ENCODE measurements at regions not wholly inside any gene's neighbourhood (a gene's known extent, or its start where the extent isn't known, plus 50 kb on each side); places are given as distances from the start of the nearest gene placed in this dataset.
"Not testable (repeated sequence)": the region's sequence is repeated elsewhere in the genome, so short reads cannot be mapped to it uniquely, and the experiment has no call there.

GRCh38 chr5:24222876-24223275 is 421.9 kb downstream of the CDH10 start:
- H3K27me3 Mint-ChIP-seq (ENCODE audit: unreplicated experiment), result no peaks in the 10 kb centered on the region
- H3K36me3 Mint-ChIP-seq (ENCODE audit: insufficient read depth, unreplicated experiment), result no peaks in the 10 kb centered on the region
- no peak for DNase-seq
- TF ChIP-seq CTCF (IDR thresholded peaks at IDR 0.05; ENCODE audit: unreplicated experiment), result no peak
- no peaks in the 10 kb centered on the region for H3K4me1 Mint-ChIP-seq (ENCODE audit: low read depth, unreplicated experiment)
- BruUV-seq (replicated peaks), result no TSS peak
- intact Hi-C loops (cut with micrococcal nuclease; ENCODE audit: unreplicated experiment), result no loop called here
- H3K27ac Mint-ChIP-seq (ENCODE audit: unreplicated experiment), result no peak overlapping the region
- no peak overlapping the region for H3K4me3 Mint-ChIP-seq (ENCODE audit: low read depth, unreplicated experiment)
- CTCF ChIA-PET, result no interaction called here
- peaks cover 14% of the 10 kb centered on the region for H3K9me3 Mint-ChIP-seq (ENCODE audit: low read depth, unreplicated experiment)

- Mint-ChIP-seq H3K27ac (ENCODE audit: unreplicated experiment) (no peak overlapping the region), H3K9me3 (ENCODE audit: low read depth, unreplicated experiment) (peaks cover 15% of the 10 kb centered on the region), H3K4me3 (ENCODE audit: low read depth, unreplicated experiment) (no peak overlapping the region), H3K27me3 (ENCODE audit: unreplicated experiment) (no peaks in the 10 kb centered on the region), H3K36me3 (ENCODE audit: insufficient read depth, unreplicated experiment) (no peaks in the 10 kb centered on the region), H3K4me1 (ENCODE audit: low read depth, unreplicated experiment) (no peaks in the 10 kb centered on the region)
- intact Hi-C loops (cut with micrococcal nuclease; ENCODE audit: unreplicated experiment), result no loop called here
- no TSS peak for BruUV-seq (replicated peaks)
- no peak for TF ChIP-seq CTCF (IDR thresholded peaks at IDR 0.05; ENCODE audit: unreplicated experiment)
- CTCF ChIA-PET, result no interaction called here
- no peak for DNase-seq
Measured at GRCh38 chr5:24225051-24225450, 419.7 kb downstream of the CDH10 start.

- DNase-seq, result no peak
- H3K36me3 Mint-ChIP-seq (ENCODE audit: insufficient read depth, unreplicated experiment), result no peaks in the 10 kb centered on the region
- CTCF ChIA-PET, result no interaction called here
- H3K4me3 Mint-ChIP-seq (ENCODE audit: low read depth, unreplicated experiment), result no peak overlapping the region
- BruUV-seq (replicated peaks), result no TSS peak
- TF ChIP-seq CTCF (IDR thresholded peaks at IDR 0.05; ENCODE audit: unreplicated experiment), result no peak
- H3K9me3 Mint-ChIP-seq (ENCODE audit: low read depth, unreplicated experiment), result peaks cover 15% of the 10 kb centered on the region
- no peaks in the 10 kb centered on the region for H3K4me1 Mint-ChIP-seq (ENCODE audit: low read depth, unreplicated experiment)
- intact Hi-C loops (cut with micrococcal nuclease; ENCODE audit: unreplicated experiment), result no loop called here
- no peak overlapping the region for H3K27ac Mint-ChIP-seq (ENCODE audit: unreplicated experiment)
- no peaks in the 10 kb centered on the region for H3K27me3 Mint-ChIP-seq (ENCODE audit: unreplicated experiment)
Measured at GRCh38 chr5:24226479-24226878, 418.3 kb downstream of the CDH10 start.

GRCh38 chr5:24227881-24228280 is 416.9 kb downstream of the CDH10 start:
- H3K27ac Mint-ChIP-seq (ENCODE audit: unreplicated experiment); H3K4me3 Mint-ChIP-seq (ENCODE audit: low read depth, unreplicated experiment); H3K27me3 Mint-ChIP-seq (ENCODE audit: unreplicated experiment); DNase-seq; H3K36me3 Mint-ChIP-seq (ENCODE audit: insufficient read depth, unreplicated experiment); BruUV-seq (replicated peaks); H3K4me1 Mint-ChIP-seq (ENCODE audit: low read depth, unreplicated experiment); CTCF ChIA-PET; intact Hi-C loops (cut with micrococcal nuclease; ENCODE audit: unreplicated experiment): not testable (repeated sequence)
- H3K9me3 Mint-ChIP-seq (ENCODE audit: low read depth, unreplicated experiment), result peaks cover 20% of the 10 kb centered on the region

- H3K4me1 Mint-ChIP-seq (ENCODE audit: low read depth, unreplicated experiment), result no peaks in the 10 kb centered on the region
- H3K4me3 Mint-ChIP-seq (ENCODE audit: low read depth, unreplicated experiment), result no peak overlapping the region
- CTCF ChIA-PET, result no interaction called here
Measured at GRCh38 chr5:24232041-24232440, 412.7 kb downstream of the CDH10 start.

More at GRCh38 chr5:24232041-24232440, 412.7 kb downstream of the CDH10 start:
- no TSS peak for BruUV-seq (replicated peaks)
- H3K36me3 Mint-ChIP-seq (ENCODE audit: insufficient read depth, unreplicated experiment), result no peaks in the 10 kb centered on the region
- DNase-seq, result no peak
- peaks cover 14% of the 10 kb centered on the region for H3K9me3 Mint-ChIP-seq (ENCODE audit: low read depth, unreplicated experiment)
- intact Hi-C loops (cut with micrococcal nuclease; ENCODE audit: unreplicated experiment), result no loop called here
- no peaks in the 10 kb centered on the region for H3K27me3 Mint-ChIP-seq (ENCODE audit: unreplicated experiment)
- TF ChIP-seq CTCF (IDR thresholded peaks at IDR 0.05; ENCODE audit: unreplicated experiment), result no peak
- no peak overlapping the region for H3K27ac Mint-ChIP-seq (ENCODE audit: unreplicated experiment)
